SJCRH30 (cell line): ENCODE measurements at regions not wholly inside any gene's neighbourhood (a gene's known extent, or its start where the extent isn't known, plus 50 kb on each side); places are given as distances from the start of the nearest gene placed in this dataset.

Experiments used
- DNase-seq, 2 experiments: peaks; one replicate each; pipeline ENCODE4 v3.0.0-alpha.2; 2015 to 2020
- H3K27ac ChIP-seq: fragments of 250-450 bp; sonication (Bioruptor Pico); 2 replicates; pipeline ENCODE4 v1.5.1; 2020; ENCODE audit warnings: mild to moderate bottlenecking, moderate library complexity
- H3K27me3 ChIP-seq: fragments of 250-450 bp; sonication (Bioruptor Pico); 2 replicates; pipeline ENCODE4 v1.5.1; 2020; ENCODE audit warnings: mild to moderate bottlenecking, moderate library complexity
- H3K36me3 ChIP-seq: fragments of 250-450 bp; sonication (Bioruptor Pico); 2 replicates; pipeline ENCODE4 v1.5.1; 2020; ENCODE audit warnings: mild to moderate bottlenecking, moderate library complexity
- H3K4me1 ChIP-seq: fragments of 250-450 bp; sonication (Bioruptor Pico); 2 replicates; pipeline ENCODE4 v1.5.1; 2020; ENCODE audit warnings: mild to moderate bottlenecking, moderate library complexity
- H3K4me3 ChIP-seq: fragments of 250-450 bp; sonication (Bioruptor Pico); 2 replicates; pipeline ENCODE4 v1.5.1; 2020; ENCODE audit warnings: mild to moderate bottlenecking, moderate library complexity
- H3K9me3 ChIP-seq: fragments of 250-450 bp; sonication (Bioruptor Pico); replicated peaks from 2 replicates; pipeline ENCODE4 v1.5.1; 2020; ENCODE audit warnings: mild to moderate bottlenecking, moderate library complexity

DNA sequence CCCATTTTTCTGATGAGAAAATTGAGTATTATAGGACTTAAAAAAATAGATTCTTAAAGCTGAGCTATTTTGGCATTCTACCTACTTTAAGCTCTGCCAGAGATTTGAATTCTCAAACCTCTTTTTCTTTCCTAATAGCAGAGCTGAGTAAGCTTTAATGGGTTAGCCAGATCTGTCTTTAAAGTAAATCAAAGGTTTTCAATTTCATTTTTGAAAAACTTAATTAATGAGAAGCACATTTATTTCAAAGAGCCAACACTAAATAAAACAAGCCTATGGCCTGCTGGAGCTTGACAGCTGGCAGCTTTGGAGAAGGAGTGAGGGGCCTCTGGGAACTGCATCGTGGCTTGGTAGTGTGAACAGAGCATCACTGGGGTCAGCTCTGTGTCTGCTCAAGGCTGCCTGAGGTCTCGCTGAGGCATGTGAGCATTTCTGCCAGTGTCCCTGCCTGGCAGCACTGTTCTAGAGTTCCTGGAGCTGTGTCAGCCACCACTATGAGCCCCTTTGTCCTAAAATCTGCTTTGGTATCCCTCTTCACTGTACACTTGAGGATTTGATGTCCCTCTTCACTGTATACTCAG lies 50.4 kb upstream of the PRSS23 start:
- Histone ChIP-seq H3K27ac (no peak overlapping the region), H3K27me3 (no peaks in the 10 kb centered on the region), H3K36me3 (no peaks in the 10 kb centered on the region), H3K9me3 (no peaks in the 10 kb centered on the region; the same call in 1 of the 2 replicates), H3K4me3 (no peak overlapping the region), H3K4me1 (peaks cover 22% of the 10 kb centered on the region)
- DNase-seq, result no peak

DNA sequence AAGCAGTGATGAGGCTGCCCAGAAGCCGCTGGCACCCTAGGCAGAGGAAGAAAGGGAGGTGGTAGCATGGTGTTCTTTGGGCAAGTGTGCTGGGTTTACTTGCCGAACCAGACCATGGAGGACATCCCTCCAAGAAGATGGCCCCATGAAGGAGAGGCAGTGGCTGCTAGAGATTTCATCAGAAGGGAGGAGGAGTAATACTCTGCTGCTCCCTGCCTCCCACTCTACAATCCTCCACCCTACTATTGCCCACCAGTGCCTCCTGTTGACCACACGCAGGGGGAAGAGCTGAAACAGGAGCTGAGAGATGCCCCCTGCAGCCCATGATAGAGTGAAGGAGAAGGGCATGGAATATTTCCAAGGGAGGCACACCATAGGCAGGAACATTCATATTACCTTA lies 51.0 kb upstream of the PRSS23 start:
- no peaks in the 10 kb centered on the region for H3K27me3 ChIP-seq
- H3K4me3 ChIP-seq, result no peak overlapping the region
- H3K27ac ChIP-seq, result no peak overlapping the region
- no peaks in the 10 kb centered on the region for H3K36me3 ChIP-seq
- H3K4me1 ChIP-seq, result peaks cover 22% of the 10 kb centered on the region
- DNase-seq, result no peak
- no peaks in the 10 kb centered on the region; the same call in 1 of the 2 replicates for H3K9me3 ChIP-seq

DNA sequence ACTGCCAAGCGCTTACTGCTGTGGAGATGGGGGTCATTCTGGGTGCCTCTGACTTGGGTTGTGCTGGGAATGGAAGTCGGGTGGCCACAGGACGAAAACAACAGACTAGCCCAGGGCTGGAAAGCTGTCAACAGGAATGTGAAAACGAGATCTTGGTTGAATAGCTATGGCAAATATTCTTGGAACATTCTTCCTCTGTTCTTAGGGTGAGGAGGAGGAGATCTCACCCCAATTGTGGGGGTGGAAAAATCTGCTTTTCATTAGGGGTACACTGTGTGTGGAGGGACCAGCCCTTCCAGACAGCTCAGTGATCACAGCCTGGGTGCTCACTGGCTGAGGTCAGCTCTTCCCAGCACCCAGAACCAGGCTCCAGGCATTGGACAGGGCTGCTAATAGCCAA lies 52.0 kb upstream of the PRSS23 start:
- DNase-seq, result no peak
- Histone ChIP-seq H3K4me3 (no peak overlapping the region), H3K27ac (no peak overlapping the region), H3K36me3 (no peaks in the 10 kb centered on the region), H3K27me3 (no peaks in the 10 kb centered on the region), H3K9me3 (no peaks in the 10 kb centered on the region; the same call in 1 of the 2 replicates), H3K4me1 (peaks cover 31% of the 10 kb centered on the region)

DNA sequence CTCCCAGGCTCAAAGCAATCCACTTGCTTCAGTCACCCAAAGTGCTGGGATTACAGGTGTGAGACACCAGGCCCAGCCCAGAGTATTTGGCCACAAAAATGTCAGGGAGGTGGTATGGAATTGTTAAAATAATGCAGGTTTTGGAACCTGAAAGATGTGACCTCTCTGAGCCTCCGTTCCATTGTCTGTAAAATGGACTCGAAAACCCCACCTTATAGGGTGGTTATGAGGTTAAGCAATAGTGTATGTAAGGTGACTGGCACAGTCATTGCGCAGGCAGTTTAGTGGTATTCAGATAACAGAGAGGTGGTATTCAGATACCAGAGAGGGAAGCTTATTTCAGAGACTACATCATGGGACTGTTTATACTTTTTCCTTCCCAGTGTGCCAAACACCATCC lies 52.5 kb upstream of the PRSS23 start:
- Histone ChIP-seq H3K4me1 (peaks cover 36% of the 10 kb centered on the region), H3K27me3 (no peaks in the 10 kb centered on the region), H3K27ac (no peak overlapping the region), H3K36me3 (no peaks in the 10 kb centered on the region), H3K4me3 (no peak overlapping the region), H3K9me3 (no peaks in the 10 kb centered on the region; the same call in 1 of the 2 replicates)
- DNase-seq, result no peak

DNA sequence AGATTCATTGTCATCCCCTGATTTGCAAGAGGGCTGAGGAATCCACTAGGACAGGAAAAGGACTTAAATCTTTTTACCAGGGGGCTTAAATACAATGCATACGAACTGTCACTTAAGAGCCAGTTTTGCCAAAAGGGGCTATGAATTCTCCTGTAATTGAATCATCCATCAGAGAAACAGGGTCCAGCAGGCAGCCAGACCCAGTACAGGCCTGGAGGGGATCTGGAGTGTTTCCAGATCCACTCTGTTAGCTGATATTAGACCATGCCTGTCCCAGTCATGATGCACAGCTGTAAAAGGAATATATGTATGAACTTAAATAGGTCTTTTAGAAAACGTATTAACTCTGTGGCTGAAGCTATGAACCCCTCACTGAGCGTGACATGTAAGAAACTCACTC lies 53.8 kb upstream of the PRSS23 start:
- Histone ChIP-seq H3K36me3 (no peaks in the 10 kb centered on the region), H3K27ac (peak overlapping the region; percentile 56), H3K4me1 (peaks cover 49% of the 10 kb centered on the region), H3K4me3 (no peak overlapping the region), H3K27me3 (no peaks in the 10 kb centered on the region), H3K9me3 (no peaks in the 10 kb centered on the region; the same call in 1 of the 2 replicates)
- DNase-seq, result peak in 1 of 2 experiments; percentile 54

DNA sequence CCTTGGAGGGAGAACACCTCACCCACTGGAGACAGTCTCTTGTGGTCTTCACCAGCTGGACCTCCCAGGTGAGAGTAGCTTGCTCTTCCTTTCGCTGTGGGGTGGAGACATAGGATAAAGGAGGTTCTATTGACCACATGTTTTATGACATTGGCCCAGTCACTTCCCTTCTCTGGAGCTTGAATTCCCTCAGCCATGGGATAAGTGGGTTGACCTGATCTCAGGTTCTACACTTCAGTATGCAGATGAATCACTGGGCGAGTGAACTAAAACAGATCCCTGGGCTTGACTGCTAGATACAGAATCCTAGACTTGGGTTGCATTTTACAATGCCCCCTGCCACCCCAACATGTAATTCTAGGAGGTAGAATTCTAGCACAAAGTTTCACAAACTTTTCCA lies 54.8 kb upstream of the PRSS23 start:
- H3K9me3 ChIP-seq, result no peaks in the 10 kb centered on the region; the same call in 1 of the 2 replicates
- no peak overlapping the region for H3K27ac ChIP-seq
- no peak for DNase-seq
- H3K36me3 ChIP-seq, result no peaks in the 10 kb centered on the region
- H3K4me1 ChIP-seq, result peaks cover 59% of the 10 kb centered on the region
- H3K4me3 ChIP-seq, result no peak overlapping the region
- H3K27me3 ChIP-seq, result no peaks in the 10 kb centered on the region

DNA sequence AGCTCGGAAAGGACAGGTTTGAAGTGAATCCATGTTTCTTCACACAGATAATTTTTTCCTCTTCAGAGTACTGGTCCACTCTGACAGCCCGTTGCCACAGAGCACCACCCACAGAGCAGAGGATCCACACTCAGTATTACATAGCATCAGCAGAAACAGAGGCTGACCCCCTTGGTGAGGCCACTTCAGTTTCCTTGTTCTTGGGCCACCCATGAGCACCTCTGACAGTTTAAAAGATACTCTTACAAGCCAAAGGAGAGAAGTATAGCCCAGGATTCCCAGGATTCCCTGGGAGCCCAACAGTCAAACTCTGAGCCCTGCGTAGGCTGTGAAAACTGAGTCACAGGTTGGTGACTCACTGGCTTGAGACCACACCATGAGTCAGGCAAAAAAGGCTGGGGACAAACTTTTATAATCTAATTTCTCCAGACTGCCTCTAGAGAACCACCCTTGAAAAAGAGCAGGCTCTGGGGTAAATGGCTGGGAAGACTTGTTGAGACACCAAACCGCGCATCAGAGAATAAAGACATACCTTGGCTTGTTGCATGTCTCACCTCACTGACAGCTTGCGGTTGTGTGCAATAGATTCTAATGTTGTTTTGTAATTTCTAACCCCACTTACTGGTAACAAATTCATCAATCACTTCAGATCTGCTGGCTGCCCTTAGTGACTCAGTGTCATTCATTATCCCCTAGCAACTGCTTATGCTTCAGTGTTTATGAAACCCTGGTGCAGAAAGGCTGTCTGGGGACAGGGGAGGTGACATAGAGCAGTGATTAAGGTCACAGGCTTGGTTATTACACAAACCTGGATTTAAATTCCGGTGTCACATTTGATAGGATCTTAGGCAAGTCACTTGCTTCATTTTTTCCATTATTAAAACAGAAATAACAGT lies 56.9 kb upstream of the PRSS23 start:
- no peak overlapping the region for H3K4me3 ChIP-seq
- peak overlapping the region; percentile 6 for H3K27ac ChIP-seq
- DNase-seq, result peak; percentile 46
- no peaks in the 10 kb centered on the region for H3K36me3 ChIP-seq
- H3K4me1 ChIP-seq, result peaks cover 79% of the 10 kb centered on the region
- no peaks in the 10 kb centered on the region; the same call in 1 of the 2 replicates for H3K9me3 ChIP-seq
- H3K27me3 ChIP-seq, result no peaks in the 10 kb centered on the region

DNA sequence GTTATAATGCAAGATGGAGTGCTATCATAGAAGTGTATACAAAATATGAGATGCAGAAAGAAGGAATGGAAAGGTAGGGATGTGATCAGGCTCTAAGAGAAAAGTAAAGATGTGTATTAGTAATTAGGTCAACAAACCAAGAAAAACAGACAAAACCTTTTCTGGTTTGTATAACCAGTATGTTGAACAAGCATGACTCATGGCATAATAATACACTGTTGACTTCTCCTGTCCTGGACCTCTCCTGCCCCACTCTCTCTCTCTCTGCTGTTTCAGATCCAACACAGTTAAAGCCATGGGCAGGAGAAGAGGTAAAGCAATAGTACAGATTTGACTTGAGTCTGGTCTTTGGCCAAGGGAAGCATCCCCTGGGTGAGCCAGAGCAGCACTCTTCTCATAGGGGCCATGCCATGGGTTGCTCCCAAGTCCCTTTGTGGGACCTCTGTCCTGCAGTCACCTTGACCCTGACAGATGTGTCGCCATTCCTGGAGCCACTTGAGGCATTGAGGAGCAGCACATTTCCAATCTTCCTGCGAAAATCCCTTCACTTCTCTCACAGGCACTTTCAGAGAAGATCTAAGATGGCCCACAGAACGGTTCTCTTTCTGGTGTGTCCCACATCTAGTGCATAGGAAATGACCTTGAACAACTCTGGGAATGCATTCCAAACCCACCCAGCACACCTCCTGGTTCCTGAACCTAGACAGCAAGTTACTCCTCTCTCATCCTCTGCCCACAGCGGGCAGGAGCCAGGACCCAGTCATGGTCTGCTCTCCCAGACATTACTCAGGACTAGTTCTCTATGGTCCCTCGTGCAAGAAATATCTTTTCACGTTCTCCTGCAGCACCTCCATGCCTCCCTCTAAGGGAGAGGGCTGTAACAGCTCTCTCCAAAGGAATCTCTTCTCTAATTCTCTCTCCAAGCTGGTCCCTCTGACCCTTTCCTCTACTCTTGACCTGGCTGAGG lies 58.2 kb upstream of the PRSS23 start:
- H3K36me3 ChIP-seq, result no peaks in the 10 kb centered on the region
- no peak for DNase-seq
- H3K4me3 ChIP-seq, result no peak overlapping the region
- peaks cover 83% of the 10 kb centered on the region for H3K4me1 ChIP-seq
- peak overlapping the region; percentile 96 for H3K27ac ChIP-seq
- no peaks in the 10 kb centered on the region; the same call in 1 of the 2 replicates for H3K9me3 ChIP-seq
- H3K27me3 ChIP-seq, result no peaks in the 10 kb centered on the region

DNA sequence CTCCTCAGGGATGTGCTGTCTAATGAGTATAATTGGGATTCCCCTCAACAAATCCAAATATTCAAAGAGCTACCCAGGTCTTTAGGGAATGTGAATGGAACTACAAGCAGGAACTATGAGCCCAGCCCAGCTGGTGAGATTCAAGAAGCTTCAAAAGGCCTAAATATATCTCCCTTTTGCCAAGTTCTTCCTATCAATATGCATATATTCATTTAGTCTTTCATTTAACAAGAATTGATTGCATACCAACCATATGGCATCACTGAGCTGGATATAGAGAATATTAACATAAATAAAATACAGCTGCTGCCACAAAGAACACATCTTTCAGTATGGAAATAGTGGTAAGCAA lies 58.9 kb upstream of the PRSS23 start:
- Histone ChIP-seq H3K9me3 (no peaks in the 10 kb centered on the region; the same call in 1 of the 2 replicates), H3K4me3 (no peak overlapping the region), H3K4me1 (peaks cover 83% of the 10 kb centered on the region), H3K36me3 (no peaks in the 10 kb centered on the region), H3K27ac (peak overlapping the region; percentile 96), H3K27me3 (no peaks in the 10 kb centered on the region)
- no peak for DNase-seq

DNA sequence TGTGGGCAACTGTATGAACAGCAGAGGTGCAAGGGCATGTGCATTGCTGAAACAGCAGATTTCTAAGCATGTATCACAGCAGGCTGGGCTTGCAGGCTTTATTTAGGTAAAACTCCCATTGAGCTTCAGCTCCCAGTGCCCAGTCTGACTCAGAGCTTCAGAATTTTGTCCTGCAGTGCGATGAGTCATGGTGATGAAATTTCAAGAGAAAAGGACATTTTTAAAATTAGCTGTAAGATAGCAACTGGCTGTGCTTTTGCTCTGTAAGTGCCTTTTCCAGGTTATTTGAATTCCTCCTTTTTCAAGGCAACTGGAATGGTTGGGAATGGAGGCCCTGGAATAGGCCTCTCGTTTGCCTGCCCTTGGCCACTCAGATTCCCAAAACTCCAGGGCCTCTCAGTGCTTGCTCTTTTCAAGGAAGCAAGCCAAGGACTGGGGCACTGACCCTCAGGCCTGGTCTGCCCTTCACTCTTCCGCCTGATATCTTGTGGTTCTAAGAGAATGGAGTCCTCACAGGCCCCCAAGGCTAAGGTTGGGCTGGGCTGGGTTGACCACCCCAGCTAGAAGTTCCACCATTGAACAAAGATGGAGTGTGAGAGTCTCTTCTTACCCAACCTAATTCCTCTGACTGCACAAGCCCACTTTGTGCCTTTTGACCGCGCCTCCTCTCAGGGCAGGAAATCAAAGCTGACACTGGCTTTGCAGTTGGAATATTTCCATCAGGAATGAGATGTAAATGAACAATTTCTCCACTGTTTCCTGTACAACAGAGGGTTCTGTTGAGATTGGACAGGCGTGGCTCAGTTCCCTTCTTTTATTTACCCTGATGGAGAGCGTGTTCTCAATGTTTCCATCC lies 59.5 kb upstream of the PRSS23 start:
- H3K27ac ChIP-seq, result peak overlapping the region; percentile 96
- H3K36me3 ChIP-seq, result no peaks in the 10 kb centered on the region
- no peaks in the 10 kb centered on the region; the same call in 1 of the 2 replicates for H3K9me3 ChIP-seq
- H3K27me3 ChIP-seq, result no peaks in the 10 kb centered on the region
- peak; percentile 81 to 87 for DNase-seq
- H3K4me3 ChIP-seq, result no peak overlapping the region
- peaks cover 83% of the 10 kb centered on the region for H3K4me1 ChIP-seq

DNA sequence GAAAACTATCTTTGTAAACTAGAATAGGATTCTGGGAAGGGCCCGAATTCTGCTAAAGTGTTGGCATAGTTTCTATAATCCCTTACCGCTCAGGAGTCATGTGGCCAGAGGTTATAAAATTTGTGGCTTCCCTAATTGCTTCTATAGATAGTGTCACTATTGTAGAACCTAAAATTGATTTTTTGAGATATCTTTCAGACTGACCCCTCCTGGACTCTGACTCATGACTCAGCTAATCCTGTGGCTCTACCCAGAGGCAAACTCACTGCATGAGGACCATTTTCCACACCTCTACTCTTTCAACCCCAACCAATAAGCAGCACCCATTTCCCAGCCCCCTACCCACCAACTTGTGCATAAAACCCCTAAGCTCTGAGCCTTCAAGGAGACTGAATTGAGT lies 61.8 kb upstream of the PRSS23 start:
- Histone ChIP-seq H3K36me3 (no peaks in the 10 kb centered on the region), H3K4me3 (no peak overlapping the region), H3K27ac (no peak overlapping the region), H3K4me1 (peaks cover 86% of the 10 kb centered on the region), H3K27me3 (no peaks in the 10 kb centered on the region), H3K9me3 (no peaks in the 10 kb centered on the region)
- DNase-seq, result no peak

DNA sequence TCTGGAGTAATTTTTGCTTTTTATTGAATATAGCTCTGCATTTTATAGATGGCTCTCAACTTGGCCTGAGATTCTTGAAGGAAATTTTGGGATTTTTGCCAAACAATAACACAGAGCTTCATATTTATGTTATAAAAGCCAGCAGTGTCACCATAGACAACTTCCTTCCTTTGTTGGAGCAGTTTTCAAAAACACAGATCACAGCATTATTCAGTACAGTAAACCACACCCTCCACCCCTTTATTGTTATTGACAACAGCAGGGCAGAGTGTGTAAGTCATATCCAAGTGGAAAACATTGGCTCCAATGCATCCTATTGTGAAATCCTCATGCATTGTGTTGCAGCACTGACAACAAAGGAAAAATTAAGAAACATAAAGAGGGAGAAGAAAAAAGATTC lies 62.6 kb upstream of the PRSS23 start:
- Histone ChIP-seq H3K27me3 (no peaks in the 10 kb centered on the region), H3K4me1 (peaks cover 78% of the 10 kb centered on the region), H3K4me3 (no peak overlapping the region), H3K36me3 (no peaks in the 10 kb centered on the region), H3K9me3 (no peaks in the 10 kb centered on the region), H3K27ac (no peak overlapping the region)
- DNase-seq, result no peak

DNA sequence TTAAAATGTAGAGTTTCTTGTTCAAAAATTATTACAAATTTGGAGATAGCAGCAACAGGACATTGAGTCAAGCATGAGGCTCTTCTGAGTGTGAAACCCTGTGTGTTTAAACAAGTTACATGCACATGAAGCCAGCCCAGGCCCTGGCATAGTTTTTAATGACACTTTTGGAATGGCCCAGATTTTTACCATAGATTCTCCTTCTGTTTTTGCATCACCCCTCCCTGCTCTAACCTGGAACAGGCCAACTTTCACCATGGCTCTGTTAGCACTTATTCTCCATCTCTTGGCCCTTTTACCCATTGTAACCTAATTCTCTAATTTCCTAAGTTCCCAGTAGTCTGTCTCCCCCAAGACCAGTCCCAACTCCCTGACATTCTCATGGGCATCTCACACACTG lies 63.1 kb upstream of the PRSS23 start:
- Histone ChIP-seq H3K27me3 (no peaks in the 10 kb centered on the region), H3K4me3 (no peak overlapping the region), H3K4me1 (peaks cover 73% of the 10 kb centered on the region), H3K27ac (no peak overlapping the region), H3K9me3 (no peaks in the 10 kb centered on the region), H3K36me3 (no peaks in the 10 kb centered on the region)
- DNase-seq, result no peak
